ENCODE measurements at regions not wholly inside any gene's neighbourhood (a gene's known extent, or its start where the extent isn't known, plus 50 kb on each side); places are given as distances from the start of the nearest gene placed in this dataset.

GRCh38 chr21:39120876-39121599 is 62.2 kb downstream of the PSMG1 start:
- CTCF ChIA-PET = no interaction called here
- no TSS peak for BruUV-seq (replicated peaks)
- ATAC-seq (no peak), DNase-seq (ENCODE audit: low read depth, low spot score) (no peak)
- TF ChIP-seq TCF7L2 (IDR thresholded peaks at IDR 0.05; ENCODE audit: low read depth, low read length) = no peak
- TF ChIP-seq POLR2AphosphoS5 (IDR thresholded peaks at IDR 0.05; ENCODE audit: low read depth, low read length) = no peak
- no peak for TF ChIP-seq SIN3A (IDR thresholded peaks at IDR 0.05; ENCODE audit: borderline replicate concordance, insufficient read depth, low read depth, low read length)
- TF ChIP-seq, protein P1, sequence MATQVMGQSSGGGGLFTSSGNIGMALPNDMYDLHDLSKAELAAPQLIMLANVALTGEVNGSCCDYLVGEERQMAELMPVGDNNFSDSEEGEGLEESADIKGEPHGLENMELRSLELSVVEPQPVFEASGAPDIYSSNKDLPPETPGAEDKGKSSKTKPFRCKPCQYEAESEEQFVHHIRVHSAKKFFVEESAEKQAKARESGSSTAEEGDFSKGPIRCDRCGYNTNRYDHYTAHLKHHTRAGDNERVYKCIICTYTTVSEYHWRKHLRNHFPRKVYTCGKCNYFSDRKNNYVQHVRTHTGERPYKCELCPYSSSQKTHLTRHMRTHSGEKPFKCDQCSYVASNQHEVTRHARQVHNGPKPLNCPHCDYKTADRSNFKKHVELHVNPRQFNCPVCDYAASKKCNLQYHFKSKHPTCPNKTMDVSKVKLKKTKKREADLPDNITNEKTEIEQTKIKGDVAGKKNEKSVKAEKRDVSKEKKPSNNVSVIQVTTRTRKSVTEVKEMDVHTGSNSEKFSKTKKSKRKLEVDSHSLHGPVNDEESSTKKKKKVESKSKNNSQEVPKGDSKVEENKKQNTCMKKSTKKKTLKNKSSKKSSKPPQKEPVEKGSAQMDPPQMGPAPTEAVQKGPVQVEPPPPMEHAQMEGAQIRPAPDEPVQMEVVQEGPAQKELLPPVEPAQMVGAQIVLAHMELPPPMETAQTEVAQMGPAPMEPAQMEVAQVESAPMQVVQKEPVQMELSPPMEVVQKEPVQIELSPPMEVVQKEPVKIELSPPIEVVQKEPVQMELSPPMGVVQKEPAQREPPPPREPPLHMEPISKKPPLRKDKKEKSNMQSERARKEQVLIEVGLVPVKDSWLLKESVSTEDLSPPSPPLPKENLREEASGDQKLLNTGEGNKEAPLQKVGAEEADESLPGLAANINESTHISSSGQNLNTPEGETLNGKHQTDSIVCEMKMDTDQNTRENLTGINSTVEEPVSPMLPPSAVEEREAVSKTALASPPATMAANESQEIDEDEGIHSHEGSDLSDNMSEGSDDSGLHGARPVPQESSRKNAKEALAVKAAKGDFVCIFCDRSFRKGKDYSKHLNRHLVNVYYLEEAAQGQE (IDR thresholded peaks at IDR 0.05; ENCODE audit: insufficient read depth in 1 of 2, low read depth in 2 of 2, low read length in 1 of 2) = no peak
- TF ChIP-seq, protein P2, sequence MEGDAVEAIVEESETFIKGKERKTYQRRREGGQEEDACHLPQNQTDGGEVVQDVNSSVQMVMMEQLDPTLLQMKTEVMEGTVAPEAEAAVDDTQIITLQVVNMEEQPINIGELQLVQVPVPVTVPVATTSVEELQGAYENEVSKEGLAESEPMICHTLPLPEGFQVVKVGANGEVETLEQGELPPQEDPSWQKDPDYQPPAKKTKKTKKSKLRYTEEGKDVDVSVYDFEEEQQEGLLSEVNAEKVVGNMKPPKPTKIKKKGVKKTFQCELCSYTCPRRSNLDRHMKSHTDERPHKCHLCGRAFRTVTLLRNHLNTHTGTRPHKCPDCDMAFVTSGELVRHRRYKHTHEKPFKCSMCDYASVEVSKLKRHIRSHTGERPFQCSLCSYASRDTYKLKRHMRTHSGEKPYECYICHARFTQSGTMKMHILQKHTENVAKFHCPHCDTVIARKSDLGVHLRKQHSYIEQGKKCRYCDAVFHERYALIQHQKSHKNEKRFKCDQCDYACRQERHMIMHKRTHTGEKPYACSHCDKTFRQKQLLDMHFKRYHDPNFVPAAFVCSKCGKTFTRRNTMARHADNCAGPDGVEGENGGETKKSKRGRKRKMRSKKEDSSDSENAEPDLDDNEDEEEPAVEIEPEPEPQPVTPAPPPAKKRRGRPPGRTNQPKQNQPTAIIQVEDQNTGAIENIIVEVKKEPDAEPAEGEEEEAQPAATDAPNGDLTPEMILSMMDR (IDR thresholded peaks at IDR 0.05) = no peak
- intact Hi-C loops (cut with micrococcal nuclease; ENCODE audit: unreplicated experiment) = no loop called here
- Histone ChIP-seq H3K36me3 (ENCODE audit: control insufficient read depth, insufficient read depth, low read length) (no peaks in the 10 kb centered on the region), H3K27me3 (ENCODE audit: control insufficient read depth, insufficient read depth, low read length) (no peaks in the 10 kb centered on the region), H3K4me1 (ENCODE audit: control insufficient read depth, insufficient read depth, low read length) (no peaks in the 10 kb centered on the region), H3K9me3 (ENCODE audit: control insufficient read depth, insufficient read depth, low read depth, low read length) (no peaks in the 10 kb centered on the region), H3K4me3 (ENCODE audit: low read depth in 2 of 2, low read length in 2 of 2) (no peak overlapping the region), H3K27ac (ENCODE audit: low read length) (no peak overlapping the region)
- POLR2A ChIA-PET = interaction anchor here (0.7 kb wide), 1 partner anchor 12 kb away, joined by 3 read pairs; no protein-coding TSS in a partner anchor
- in situ Hi-C loops (cut with HindIII; ENCODE audit: low pct_unique_long_range_greater_than_20kb, low sequenced_read_pairs) = no loop called here

DNA sequence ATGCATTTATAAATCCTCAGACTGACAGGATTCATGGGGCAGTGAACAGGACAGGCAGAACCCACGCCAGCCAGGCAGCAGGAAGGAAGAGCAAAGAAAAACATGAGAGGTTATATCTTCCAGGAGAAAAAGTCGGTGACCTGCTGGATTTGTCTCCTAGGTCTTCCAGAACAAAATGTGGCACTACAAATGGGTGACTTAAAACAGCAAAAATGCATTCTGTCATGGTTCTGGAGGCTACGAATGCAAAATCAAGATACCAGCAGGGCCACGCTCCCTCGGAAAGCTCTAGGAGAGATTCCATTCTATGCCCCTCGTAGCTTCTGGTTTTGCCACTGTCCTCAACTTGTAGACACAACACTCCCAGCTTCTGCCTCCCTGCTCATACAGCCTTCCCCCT is 63.4 kb downstream of the PSMG1 start:
- H3K27me3 ChIP-seq (ENCODE audit: control insufficient read depth, insufficient read depth, low read length) = no peaks in the 10 kb centered on the region
- H3K4me3 ChIP-seq (ENCODE audit: low read depth in 2 of 2, low read length in 2 of 2) = no peak overlapping the region
- no peak overlapping the region for H3K27ac ChIP-seq (ENCODE audit: low read length)
- no peaks in the 10 kb centered on the region for H3K36me3 ChIP-seq (ENCODE audit: control insufficient read depth, insufficient read depth, low read length)
- CTCF ChIA-PET = no interaction called here
- no peaks in the 10 kb centered on the region for H3K4me1 ChIP-seq (ENCODE audit: control insufficient read depth, insufficient read depth, low read length)
- no peaks in the 10 kb centered on the region for H3K9me3 ChIP-seq (ENCODE audit: control insufficient read depth, insufficient read depth, low read depth, low read length)
- POLR2A ChIA-PET = interaction anchor here (0.7 kb wide), 1 partner anchor 388 kb away, joined by 3 read pairs; no protein-coding TSS in a partner anchor
- no TSS peak for BruUV-seq (replicated peaks)
- DNase-seq (ENCODE audit: low read depth, low spot score) = no peak
- TF ChIP-seq POLR2AphosphoS5 (IDR thresholded peaks at IDR 0.05; ENCODE audit: low read depth, low read length) (no peak), TCF7L2 (IDR thresholded peaks at IDR 0.05; ENCODE audit: low read depth, low read length) (no peak), SIN3A (IDR thresholded peaks at IDR 0.05; ENCODE audit: borderline replicate concordance, insufficient read depth, low read depth, low read length) (no peak)
- TF ChIP-seq, protein P2 (IDR thresholded peaks at IDR 0.05) = no peak
- TF ChIP-seq, protein P1 (IDR thresholded peaks at IDR 0.05; ENCODE audit: insufficient read depth in 1 of 2, low read depth in 2 of 2, low read length in 1 of 2) = no peak
- no peak for ATAC-seq
- in situ Hi-C loops (cut with HindIII; ENCODE audit: low pct_unique_long_range_greater_than_20kb, low sequenced_read_pairs) = no loop called here
- intact Hi-C loops (cut with micrococcal nuclease; ENCODE audit: unreplicated experiment) = no loop called here
